Duodenal mucosa (tissue), 2 donors: ENCODE measurements at regions not wholly inside any gene's neighbourhood (a gene's known extent, or its start where the extent isn't known, plus 50 kb on each side); places are given as distances from the start of the nearest gene placed in this dataset.

ENCODE experiments used
- H3K27ac ChIP-seq: one replicate; pipeline ENCODE4 v1.7.0; 2013; ENCODE audit warnings: low read depth, low read length
- H3K27me3 ChIP-seq, 2 donors: one replicate each; pipeline ENCODE4 v1.7.0; 2013; ENCODE audit warnings: low read length in 2 of 2, control low read depth in 1 of 2; ENCODE audit not compliant: insufficient read depth in 2 of 2, control insufficient read depth in 1 of 2
- H3K36me3 ChIP-seq, 2 donors: one replicate each; pipeline ENCODE4 v1.7.0; 2013; ENCODE audit warnings: low read length in 2 of 2, control low read depth in 1 of 2; ENCODE audit not compliant: insufficient read depth in 2 of 2, control insufficient read depth in 1 of 2
- H3K4me1 ChIP-seq, 2 donors: one replicate each; pipeline ENCODE4 v1.7.0; 2013; ENCODE audit warnings: low read length in 2 of 2, control low read depth in 1 of 2; ENCODE audit not compliant: insufficient read depth in 2 of 2, control insufficient read depth in 1 of 2
- H3K4me3 ChIP-seq, 2 donors: one replicate each; pipeline ENCODE4 v1.7.0; 2013; ENCODE audit warnings: low read length in 2 of 2, low read depth in 1 of 2
- H3K9ac ChIP-seq, 2 donors: one replicate each; pipeline ENCODE4 v1.7.0; 2013; ENCODE audit warnings: low read length in 2 of 2, low read depth in 1 of 2
- H3K9me3 ChIP-seq, 2 donors: one replicate each; pipeline ENCODE4 v1.7.0; 2013; ENCODE audit warnings: low read length in 2 of 2, control low read depth in 1 of 2; ENCODE audit not compliant: control insufficient read depth in 1 of 2

GRCh38 chr3:30399394-30400181, 206.8 kb upstream of the TGFBR2 start:
- no peaks in the 10 kb centered on the region for H3K4me1 ChIP-seq
- no peaks in the 10 kb centered on the region for H3K9me3 ChIP-seq
- H3K27me3 ChIP-seq = no peaks in the 10 kb centered on the region
- H3K27ac ChIP-seq = no peak overlapping the region
- no peak overlapping the region for H3K9ac ChIP-seq
- H3K36me3 ChIP-seq = no peaks in the 10 kb centered on the region
- H3K4me3 ChIP-seq = no peak overlapping the region

- H3K27ac ChIP-seq = no peak overlapping the region
- no peaks in the 10 kb centered on the region for H3K27me3 ChIP-seq
- no peak overlapping the region for H3K9ac ChIP-seq
- no peaks in the 10 kb centered on the region for H3K4me1 ChIP-seq
- no peaks in the 10 kb centered on the region for H3K9me3 ChIP-seq
- H3K4me3 ChIP-seq = no peak overlapping the region
- H3K36me3 ChIP-seq = no peaks in the 10 kb centered on the region
Measured at GRCh38 chr3:30400926-30401325, 205.5 kb upstream of the TGFBR2 start.

DNA sequence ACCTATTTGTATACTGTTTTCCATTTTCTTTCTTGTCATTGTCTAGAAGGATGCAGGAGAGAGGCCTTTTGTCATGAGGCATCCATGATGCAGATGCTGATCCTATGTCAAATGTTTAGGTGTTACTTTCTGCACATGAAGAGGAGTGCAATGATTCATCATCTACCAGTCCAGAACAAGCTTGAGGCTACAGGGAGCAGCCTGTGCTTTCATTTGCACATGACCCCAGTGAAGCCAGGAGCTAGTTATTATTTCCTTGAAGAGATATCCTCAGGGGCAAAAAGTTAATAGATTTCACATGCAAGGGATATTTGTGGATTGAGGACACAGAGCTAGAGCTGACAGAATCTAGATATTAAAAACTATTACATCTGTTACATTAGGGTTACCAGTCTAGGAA, 204.4 kb upstream of the TGFBR2 start:
- no peak overlapping the region for H3K4me3 ChIP-seq
- no peaks in the 10 kb centered on the region for H3K9me3 ChIP-seq
- no peak overlapping the region for H3K9ac ChIP-seq
- H3K36me3 ChIP-seq = no peaks in the 10 kb centered on the region
- H3K27ac ChIP-seq = no peak overlapping the region
- H3K4me1 ChIP-seq = no peaks in the 10 kb centered on the region
- H3K27me3 ChIP-seq = no peaks in the 10 kb centered on the region

GRCh38 chr3:30407651-30408050, 198.8 kb upstream of the TGFBR2 start:
- Histone ChIP-seq H3K9ac (no peak overlapping the region), H3K36me3 (no peaks in the 10 kb centered on the region), H3K27me3 (no peaks in the 10 kb centered on the region), H3K4me1 (no peaks in the 10 kb centered on the region), H3K27ac (no peak overlapping the region), H3K4me3 (no peak overlapping the region), H3K9me3 (no peaks in the 10 kb centered on the region)

DNA sequence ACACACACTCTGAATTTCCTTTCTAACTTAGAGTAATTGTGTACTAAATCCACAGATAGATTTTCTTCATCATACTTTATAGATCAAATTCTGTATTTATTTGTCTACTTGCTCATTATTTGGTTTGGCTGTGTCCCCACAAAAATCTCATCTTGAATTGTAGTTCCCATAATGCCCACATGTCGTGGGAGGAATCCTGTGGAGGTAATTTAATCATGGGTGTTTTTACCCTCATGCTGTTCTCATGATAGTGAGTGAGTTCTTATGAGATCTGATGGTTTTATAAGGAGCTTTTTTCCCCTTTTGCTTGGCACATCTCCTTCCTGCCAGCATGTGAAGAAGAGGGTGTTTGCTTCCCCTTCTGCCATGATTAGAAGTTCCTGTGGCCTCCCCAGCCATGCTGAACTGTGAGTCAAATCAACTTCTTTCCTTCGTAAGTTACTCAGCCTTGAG, 198.3 kb upstream of the TGFBR2 start:
- Histone ChIP-seq H3K36me3 (no peaks in the 10 kb centered on the region), H3K9me3 (no peaks in the 10 kb centered on the region), H3K9ac (no peak overlapping the region)

DNA sequence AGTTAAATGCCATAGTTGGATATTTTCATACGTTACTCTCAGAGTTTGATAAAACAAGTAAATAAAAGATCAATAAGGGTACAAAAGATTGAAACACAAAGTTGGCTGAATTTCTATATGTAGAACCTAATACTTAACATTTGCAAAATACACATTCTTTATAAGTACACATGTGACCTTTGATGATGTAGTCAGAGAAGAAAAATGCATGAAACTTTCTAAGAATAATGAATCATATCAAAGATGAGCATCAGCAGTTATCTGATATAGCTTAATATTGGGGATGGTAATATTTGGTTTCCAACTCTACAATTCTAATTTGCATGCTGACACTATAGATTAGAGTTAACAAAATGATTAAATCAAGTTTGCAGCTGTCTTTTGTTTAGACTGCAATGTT, 188.0 kb upstream of the TGFBR2 start:
- no peak overlapping the region for H3K27ac ChIP-seq
- no peaks in the 10 kb centered on the region for H3K27me3 ChIP-seq
- H3K4me3 ChIP-seq = no peak overlapping the region
- no peaks in the 10 kb centered on the region for H3K36me3 ChIP-seq
- no peaks in the 10 kb centered on the region for H3K4me1 ChIP-seq
- no peaks in the 10 kb centered on the region for H3K9me3 ChIP-seq
- H3K9ac ChIP-seq = no peak overlapping the region

More for the DNA sequence above, 198.3 kb upstream of the TGFBR2 start:
- Histone ChIP-seq H3K4me1 (no peaks in the 10 kb centered on the region), H3K27ac (no peak overlapping the region), H3K4me3 (no peak overlapping the region), H3K27me3 (no peaks in the 10 kb centered on the region)

DNA sequence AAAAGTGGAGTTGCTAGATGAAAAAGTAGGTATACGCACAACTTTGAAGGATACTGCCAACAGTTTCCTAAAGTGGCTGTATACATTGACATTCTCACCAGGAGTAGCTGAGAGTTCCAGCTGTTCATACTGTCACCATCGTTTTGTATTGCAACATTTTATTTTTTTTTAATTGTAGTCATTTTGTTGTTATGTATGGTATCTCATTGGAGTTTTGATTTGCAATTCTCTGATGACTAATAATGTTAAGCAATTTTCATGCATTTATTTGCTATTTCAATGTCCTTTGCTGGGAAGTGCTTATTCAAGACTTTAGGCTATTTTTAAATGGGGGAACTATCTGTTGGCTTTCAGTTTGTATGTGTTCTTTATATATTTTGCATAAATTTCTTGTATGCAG, 185.1 kb upstream of the TGFBR2 start:
- H3K36me3 ChIP-seq = no peaks in the 10 kb centered on the region
- H3K27me3 ChIP-seq = no peaks in the 10 kb centered on the region
- no peak overlapping the region for H3K4me3 ChIP-seq
- H3K4me1 ChIP-seq = no peaks in the 10 kb centered on the region
- no peaks in the 10 kb centered on the region for H3K9me3 ChIP-seq
- H3K9ac ChIP-seq = no peak overlapping the region
- no peak overlapping the region for H3K27ac ChIP-seq

DNA sequence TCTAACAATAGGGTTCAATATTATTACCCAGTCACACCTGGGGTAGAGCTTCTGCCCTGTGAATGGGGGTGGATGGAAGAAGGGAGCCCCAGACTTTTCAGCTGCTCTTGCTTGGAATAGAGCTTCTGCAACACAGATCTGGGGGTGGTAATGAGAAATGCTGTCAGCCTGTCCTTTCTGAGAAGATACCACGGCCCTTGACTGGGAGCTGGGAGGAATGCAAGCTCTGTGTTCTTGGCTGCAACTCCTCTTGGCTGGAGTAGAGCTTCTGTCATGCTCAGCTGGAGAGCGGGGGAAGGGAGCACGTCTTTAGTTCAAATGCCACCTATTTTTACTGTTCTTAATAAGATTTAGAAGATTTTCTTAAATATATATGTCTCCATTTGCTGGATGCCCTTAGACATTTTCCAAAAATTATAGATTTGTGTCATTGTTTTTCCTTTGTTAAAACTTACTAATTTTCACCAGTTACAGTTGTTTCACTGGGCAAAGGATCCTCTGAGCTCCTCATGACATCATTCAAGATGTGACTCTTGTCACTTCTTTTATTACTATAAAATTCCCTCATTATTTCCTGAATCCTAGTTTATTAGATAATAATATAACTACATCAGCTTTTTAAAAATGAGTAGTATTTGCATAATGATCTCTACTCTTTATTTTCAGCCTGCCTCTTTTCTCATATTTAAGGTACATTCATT, 180.0 kb upstream of the TGFBR2 start:
- Histone ChIP-seq H3K4me3 (no peak overlapping the region), H3K27ac (no peak overlapping the region), H3K9me3 (no peaks in the 10 kb centered on the region), H3K36me3 (no peaks in the 10 kb centered on the region), H3K9ac (no peak overlapping the region), H3K27me3 (no peaks in the 10 kb centered on the region), H3K4me1 (no peaks in the 10 kb centered on the region)

DNA sequence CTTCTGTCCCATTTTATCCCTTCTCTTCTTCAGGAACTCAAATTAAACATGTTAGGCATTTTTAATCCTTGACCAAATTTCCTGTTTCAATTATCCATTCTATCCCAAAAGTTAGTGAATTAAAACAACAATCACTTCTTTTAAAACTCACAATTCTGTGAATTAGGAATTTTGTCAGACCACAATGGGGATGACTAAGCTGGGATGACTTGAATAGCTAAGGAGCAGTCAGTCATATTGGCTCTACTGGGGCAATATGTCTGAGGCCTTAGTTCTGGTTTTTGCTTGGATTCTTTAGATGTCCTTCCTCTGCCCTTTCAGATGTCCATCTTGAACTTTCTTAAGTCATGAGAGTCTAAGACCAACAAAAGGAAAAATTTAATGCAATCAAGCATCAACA, 178.2 kb upstream of the TGFBR2 start:
- Histone ChIP-seq H3K4me1 (no peaks in the 10 kb centered on the region), H3K27ac (no peak overlapping the region), H3K27me3 (no peaks in the 10 kb centered on the region), H3K9ac (no peak overlapping the region), H3K36me3 (no peaks in the 10 kb centered on the region), H3K4me3 (no peak overlapping the region), H3K9me3 (no peaks in the 10 kb centered on the region)

DNA sequence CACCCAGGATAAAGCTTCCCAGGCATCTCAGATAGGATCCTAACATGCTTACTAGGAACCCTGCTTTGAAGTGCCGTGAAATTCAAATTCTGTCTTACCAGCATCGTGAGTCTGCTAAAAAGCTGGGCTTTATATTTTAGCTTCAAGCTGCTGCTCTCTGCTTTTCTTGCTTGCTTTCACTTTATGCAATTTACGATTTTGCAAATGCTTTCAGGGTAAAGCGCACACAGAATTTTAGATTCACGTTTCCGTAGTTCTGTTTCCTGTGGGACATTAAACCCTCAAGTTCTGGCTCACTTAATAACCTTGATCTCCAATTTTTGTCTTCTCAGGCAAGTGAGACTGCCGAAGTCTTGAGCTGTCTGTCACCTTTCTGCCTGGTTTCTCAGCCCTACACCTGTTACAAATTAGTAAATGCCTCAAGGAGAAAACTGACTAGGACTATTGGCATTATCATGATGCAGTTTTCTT, 170.5 kb upstream of the TGFBR2 start:
- H3K4me3 ChIP-seq = no peak overlapping the region
- no peaks in the 10 kb centered on the region for H3K27me3 ChIP-seq
- H3K36me3 ChIP-seq = no peaks in the 10 kb centered on the region
- H3K9me3 ChIP-seq = no peaks in the 10 kb centered on the region
- H3K4me1 ChIP-seq = no peaks in the 10 kb centered on the region
- H3K27ac ChIP-seq = no peak overlapping the region
- H3K9ac ChIP-seq = no peak overlapping the region
